DND-41 (cell line): ENCODE measurements at regions not wholly inside any gene's neighbourhood (a gene's known extent, or its start where the extent isn't known, plus 50 kb on each side); places are given as distances from the start of the nearest gene placed in this dataset.

Experiments
- ATAC-seq: fragments of 200-7000 bp; cut with Tn5 transposase; 3 replicates; pipeline ENCODE4 v1.9.1; 2021; ENCODE audit warnings: low read depth; ENCODE audit not compliant: insufficient read depth
- DNase-seq: peaks from one replicate; pipeline ENCODE4 v3.0.0-alpha.2; 2020
- H2AFZ ChIP-seq: 2 replicates; pipeline ENCODE4 v1.6.0; 2012; ENCODE audit warnings: low read depth, low read length
- H3K27ac ChIP-seq: 2 replicates; pipeline ENCODE4 v1.5.1; 2012; ENCODE audit warnings: low read length, inconsistent platforms
- H3K27me3 ChIP-seq: fragments of 200-600 bp; sonication (generic); 2 replicates; pipeline ENCODE4 v1.6.0; 2012; ENCODE audit warnings: low read length, mild to moderate bottlenecking, inconsistent platforms; ENCODE audit not compliant: insufficient read depth, poor library complexity
- H3K36me3 ChIP-seq: 2 replicates; pipeline ENCODE4 v1.5.1; 2012; ENCODE audit warnings: low read length, inconsistent platforms; ENCODE audit not compliant: insufficient read depth
- H3K4me1 ChIP-seq: 2 replicates; pipeline ENCODE4 v1.5.1; 2012; ENCODE audit warnings: mild to moderate bottlenecking, low read length; ENCODE audit not compliant: insufficient read depth
- H3K4me2 ChIP-seq: 2 replicates; pipeline ENCODE4 v1.6.0; 2012; ENCODE audit warnings: mild to moderate bottlenecking, moderate library complexity, low read length, inconsistent platforms; ENCODE audit not compliant: insufficient read depth
- H3K4me3 ChIP-seq, 2 experiments: fragments of 200-600 bp in 1 of 2; shearing (Covaris generic) in 1 of 2; 2 replicates each; pipeline ENCODE4 v1.5.1; 2012 to 2016; ENCODE audit warnings: inconsistent platforms in 2 of 2, low read length in 2 of 2, mild to moderate bottlenecking in 2 of 2, low read depth in 1 of 2, moderate library complexity in 1 of 2
- H3K79me2 ChIP-seq: 2 replicates; pipeline ENCODE4 v1.6.0; 2012; ENCODE audit warnings: low read length, inconsistent platforms; ENCODE audit not compliant: insufficient read depth
- H3K9ac ChIP-seq: 2 replicates; pipeline ENCODE4 v1.6.0; 2012; ENCODE audit warnings: low read depth, mild to moderate bottlenecking, inconsistent platforms, low read length, moderate library complexity
- H3K9me3 ChIP-seq: 2 replicates; pipeline ENCODE4 v1.5.1; 2012; ENCODE audit warnings: low read length, moderate library complexity, mild to moderate bottlenecking, inconsistent platforms; ENCODE audit not compliant: insufficient read depth, severe bottlenecking
- H4K20me1 ChIP-seq: 2 replicates; pipeline ENCODE4 v1.6.0; 2012; ENCODE audit warnings: low read length; ENCODE audit not compliant: insufficient read depth
- CTCF ChIP-seq: IDR thresholded peaks from 2 replicates; pipeline ENCODE4 v1.5.1; 2012; ENCODE audit warnings: borderline replicate concordance, low read length, moderate library complexity, mild to moderate bottlenecking; ENCODE audit not compliant: poor library complexity, severe bottlenecking; ENCODE audit errors: extremely low read depth
- EZH2 ChIP-seq: IDR thresholded peaks from 3 replicates; pipeline ENCODE4 v1.6.1; 2012; ENCODE audit warnings: borderline replicate concordance, low read depth, mild to moderate bottlenecking, moderate library complexity, low read length, inconsistent platforms; ENCODE audit not compliant: severe bottlenecking

GRCh38 chr4:138348055-138348454 is 105.9 kb upstream of the SLC7A11 start:
- H3K4me1 ChIP-seq = no peaks in the 10 kb centered on the region
- H4K20me1 ChIP-seq = no peaks in the 10 kb centered on the region
- TF ChIP-seq EZH2 = no peak
- TF ChIP-seq CTCF = no peak
- H3K9ac ChIP-seq = no peak overlapping the region
- H3K36me3 ChIP-seq = no peaks in the 10 kb centered on the region
- H2AFZ ChIP-seq = no peak overlapping the region
- H3K27me3 ChIP-seq = no peaks in the 10 kb centered on the region
- no peak overlapping the region for H3K4me2 ChIP-seq
- H3K4me3 ChIP-seq = no peak overlapping the region
- no peaks in the 10 kb centered on the region for H3K9me3 ChIP-seq
- H3K27ac ChIP-seq = no peak overlapping the region
- DNase-seq (peak; percentile 52), ATAC-seq (peak; percentile 96)
- H3K79me2 ChIP-seq = no peaks in the 10 kb centered on the region

GRCh38 chr4:138347561-138347960 is 105.4 kb upstream of the SLC7A11 start:
- no peak overlapping the region for H2AFZ ChIP-seq
- ATAC-seq (no peak), DNase-seq (no peak)
- TF ChIP-seq CTCF = no peak
- TF ChIP-seq EZH2 = no peak
- H4K20me1 ChIP-seq = no peaks in the 10 kb centered on the region
- no peak overlapping the region for H3K27ac ChIP-seq
- H3K4me3 ChIP-seq = no peak overlapping the region
- no peaks in the 10 kb centered on the region for H3K4me1 ChIP-seq
- H3K9ac ChIP-seq = no peak overlapping the region
- H3K9me3 ChIP-seq = no peaks in the 10 kb centered on the region
- no peaks in the 10 kb centered on the region for H3K27me3 ChIP-seq
- no peaks in the 10 kb centered on the region for H3K79me2 ChIP-seq
- H3K36me3 ChIP-seq = no peaks in the 10 kb centered on the region
- H3K4me2 ChIP-seq = no peak overlapping the region

- no peak overlapping the region for H3K9ac ChIP-seq
- no peak overlapping the region for H2AFZ ChIP-seq
- H3K27me3 ChIP-seq = no peaks in the 10 kb centered on the region
- 0 out of 2 replicates have a peak, but pooled peaks cover 3% of the 10 kb centered on the region for H3K4me1 ChIP-seq
- ATAC-seq (no peak), DNase-seq (no peak)
- no peaks in the 10 kb centered on the region for H3K36me3 ChIP-seq
- H3K9me3 ChIP-seq = no peaks in the 10 kb centered on the region
- H4K20me1 ChIP-seq = no peaks in the 10 kb centered on the region
- H3K4me3 ChIP-seq = no peak overlapping the region
- no peak overlapping the region for H3K27ac ChIP-seq
- no peaks in the 10 kb centered on the region for H3K79me2 ChIP-seq
- H3K4me2 ChIP-seq = no peak overlapping the region
- TF ChIP-seq EZH2 (no peak), CTCF (no peak)
These were observed 102.7 kb upstream of the SLC7A11 start for GRCh38 chr4:138344851-138345250.

- no peak overlapping the region for H3K4me3 ChIP-seq
- H3K36me3 ChIP-seq = no peaks in the 10 kb centered on the region
- no peak overlapping the region for H2AFZ ChIP-seq
- H3K4me2 ChIP-seq = no peak overlapping the region
- no peak overlapping the region for H3K9ac ChIP-seq
- no peaks in the 10 kb centered on the region for H3K9me3 ChIP-seq
- H3K27me3 ChIP-seq = no peaks in the 10 kb centered on the region
- no peaks in the 10 kb centered on the region for H3K79me2 ChIP-seq
- no peak for TF ChIP-seq EZH2
- TF ChIP-seq CTCF = no peak
- ATAC-seq = no peak
- no peaks in the 10 kb centered on the region for H4K20me1 ChIP-seq
- no peak overlapping the region for H3K27ac ChIP-seq
- DNase-seq = no peak
- H3K4me1 ChIP-seq = 0 out of 2 replicates have a peak, but pooled peaks cover 3% of the 10 kb centered on the region
These were observed 101.9 kb upstream of the SLC7A11 start for GRCh38 chr4:138344054-138344453.
